Gastroesophageal sphincter (tissue), 4 donors: ENCODE measurements at regions not wholly inside any gene's neighbourhood (a gene's known extent, or its start where the extent isn't known, plus 50 kb on each side); places are given as distances from the start of the nearest gene placed in this dataset.

Experiments
- ATAC-seq: fragments of 150-250 bp; one replicate; pipeline ENCODE4 v1.9.1; 2016; ENCODE audit warnings: mild to moderate bottlenecking, moderate library complexity
- H3K27ac ChIP-seq, 4 donors: fragments of 200-600 bp; sonication (generic) in 3 of 4; 1 replicate in 3 of 4; 2 replicates in 1 of 4; pipeline ENCODE4 v1.5.1; 2016 to 2019
- H3K27me3 ChIP-seq: fragments of 200-600 bp; sonication (generic); one replicate; pipeline ENCODE4 v1.5.1; 2019
- H3K36me3 ChIP-seq, 2 donors: fragments of 200-600 bp; sonication (generic); one replicate each; pipeline ENCODE4 v1.5.1; 2019; ENCODE audit warnings: control low read depth in 1 of 2
- H3K4me1 ChIP-seq, 3 donors: fragments of 200-600 bp; sonication (generic); 1 replicate in 2 of 3; 2 replicates in 1 of 3; pipeline ENCODE4 v1.5.1; 2016 to 2019; ENCODE audit warnings: control low read depth in 2 of 3
- H3K4me3 ChIP-seq, 2 donors: fragments of 200-600 bp; sonication (generic); one replicate each; pipeline ENCODE4 v1.5.1; 2019; ENCODE audit warnings: mild to moderate bottlenecking in 1 of 2, moderate library complexity in 1 of 2
- H3K9me3 ChIP-seq, 3 donors: fragments of 200-600 bp; sonication (generic); one replicate each; pipeline ENCODE4 v1.5.1; 2017 to 2019; ENCODE audit warnings: control low read depth in 2 of 3
- CTCF ChIP-seq, 4 experiments: fragments of 200-600 bp in 2 of 4; fragments of 450-650 bp in 2 of 4; sonication (generic) in 1 of 4; IDR thresholded peaks; one replicate each; pipeline ENCODE4 v1.5.1; 2017 to 2019; ENCODE audit warnings: antibody characterized with exemption in 4 of 4, mild to moderate bottlenecking in 2 of 4, moderate library complexity in 2 of 4
- EP300 ChIP-seq: sonication (generic); formaldehyde crosslinking; IDR thresholded peaks from one replicate; pipeline ENCODE4 v1.6.1; 2017; ENCODE audit warnings: antibody characterized with exemption, mild to moderate bottlenecking
- POLR2A ChIP-seq, 2 donors: fragments of 450-650 bp; IDR thresholded peaks; one replicate each; pipeline ENCODE4 v1.6.1; 2017; ENCODE audit warnings: antibody characterized with exemption in 2 of 2, mild to moderate bottlenecking in 2 of 2, moderate library complexity in 1 of 2
- POLR2AphosphoS5 ChIP-seq: sonication (generic); formaldehyde crosslinking; IDR thresholded peaks from one replicate; pipeline ENCODE4 v1.6.1; 2017; ENCODE audit warnings: antibody characterized with exemption
- WGBS, 2 donors: methylation state at CpG; one replicate each; pipeline ENCODE4 v1.1.5; 2018; ENCODE audit warnings: low coverage in 1 of 2; 5-methylcytosine and 5-hydroxymethylcytosine counted together

GRCh38 chrX:8052909-8053308 lies 118.2 kb downstream of the VCX2 start:
- H3K36me3 ChIP-seq = no peaks in the 10 kb centered on the region
- no peak overlapping the region for H3K4me3 ChIP-seq
- ATAC-seq = no peak
- WGBS, 2 donors = 17 to 86% methylated on average over 2 of the region's 2 CpGs
- H3K9me3 ChIP-seq = no peaks in the 10 kb centered on the region
- peak overlapping the region in 1 of 4 donors; percentile 43 for H3K27ac ChIP-seq
- TF ChIP-seq CTCF (IDR thresholded peaks at IDR 0.05) = no peak
- no peak for TF ChIP-seq POLR2A (IDR thresholded peaks at IDR 0.05)
- no peak for TF ChIP-seq POLR2AphosphoS5
- no peak for TF ChIP-seq EP300
- H3K4me1 ChIP-seq = peaks cover 0 to 21% (median 0%) of the 10 kb centered on the region in 3 donors
- no peaks in the 10 kb centered on the region for H3K27me3 ChIP-seq

DNA sequence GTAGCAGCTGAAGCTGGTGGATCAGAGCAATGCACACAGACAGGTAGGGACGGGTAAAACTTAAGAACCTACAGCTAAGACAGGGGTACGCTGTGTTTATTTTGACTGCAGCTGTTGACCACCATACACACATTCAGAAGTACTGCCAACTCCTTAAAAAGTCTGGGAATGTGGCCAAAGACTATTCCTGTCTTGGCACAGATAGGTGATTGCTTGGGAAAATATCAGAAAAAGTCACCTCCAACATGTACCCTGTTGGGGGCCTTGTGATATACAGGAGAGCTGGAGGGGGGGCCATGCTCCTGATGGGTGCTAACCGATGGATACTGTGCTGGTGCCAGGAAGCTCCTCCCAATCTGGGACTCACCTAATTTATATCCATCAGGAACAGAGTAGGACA lies 121.2 kb downstream of the VCX2 start:
- no peak for ATAC-seq
- WGBS, 2 donors = 23 to 42% methylated on average over 2 to 3 of the region's 3 CpGs

DNA sequence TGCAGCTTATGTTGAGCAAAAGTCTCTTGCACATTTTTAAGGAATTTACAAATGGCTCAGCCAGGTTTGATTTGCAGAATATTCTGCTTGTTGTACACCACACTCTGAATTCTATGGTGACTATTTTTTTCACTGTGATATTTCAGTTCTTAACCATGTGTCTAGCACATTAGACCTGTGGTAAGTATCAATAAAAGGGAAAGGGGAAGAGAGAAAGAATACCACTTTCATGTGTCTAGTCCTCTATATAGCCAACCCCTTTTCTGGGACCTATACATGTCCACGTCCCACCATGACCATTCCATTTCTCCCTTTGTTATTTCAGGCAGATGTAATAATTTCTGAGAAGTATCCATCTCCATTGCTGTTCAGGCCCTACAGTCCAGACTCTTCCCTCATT lies 121.3 kb upstream of the PNPLA4 start:
- no peak overlapping the region for H3K4me3 ChIP-seq
- no peak for ATAC-seq
- H3K27ac ChIP-seq = no peak overlapping the region
- no peaks in the 10 kb centered on the region for H3K9me3 ChIP-seq
- H3K4me1 ChIP-seq = peaks cover 0 to 21% (median 0%) of the 10 kb centered on the region in 3 donors
- TF ChIP-seq CTCF (IDR thresholded peaks at IDR 0.05) (no peak), EP300 (no peak), POLR2A (IDR thresholded peaks at IDR 0.05) (no peak), POLR2AphosphoS5 (no peak)
- H3K27me3 ChIP-seq = no peaks in the 10 kb centered on the region
- WGBS, 2 donors = 63 to 80% methylated on average over 1 of the region's 1 CpG
- no peaks in the 10 kb centered on the region for H3K36me3 ChIP-seq

More for the DNA sequence above, 121.2 kb downstream of the VCX2 start:
- Histone ChIP-seq H3K9me3 (no peaks in the 10 kb centered on the region), H3K27me3 (no peaks in the 10 kb centered on the region), H3K36me3 (no peaks in the 10 kb centered on the region), H3K27ac (peak overlapping the region in 1 of 4 donors; percentile 27), H3K4me1 (peaks cover 0 to 21% (median 0%) of the 10 kb centered on the region in 3 donors), H3K4me3 (no peak overlapping the region)
- TF ChIP-seq POLR2A (IDR thresholded peaks at IDR 0.05) (no peak), CTCF (IDR thresholded peaks at IDR 0.05) (no peak), EP300 (no peak), POLR2AphosphoS5 (no peak)

GRCh38 chrX:8044947-8045346 lies 117.7 kb upstream of the PNPLA4 start:
- Histone ChIP-seq H3K36me3 (no peaks in the 10 kb centered on the region), H3K27me3 (no peaks in the 10 kb centered on the region), H3K27ac (no peak overlapping the region), H3K9me3 (no peaks in the 10 kb centered on the region), H3K4me3 (no peak overlapping the region), H3K4me1 (peaks cover 0 to 4% (median 0%) of the 10 kb centered on the region in 3 donors)
- WGBS, 2 donors = 80% methylated on average over 2 of the region's 7 CpGs; no CpG with 5 or more reads in 1 of the 2 donors
- TF ChIP-seq POLR2A (IDR thresholded peaks at IDR 0.05) (no peak), CTCF (IDR thresholded peaks at IDR 0.05) (no peak), POLR2AphosphoS5 (no peak)
- ATAC-seq = no peak

DNA sequence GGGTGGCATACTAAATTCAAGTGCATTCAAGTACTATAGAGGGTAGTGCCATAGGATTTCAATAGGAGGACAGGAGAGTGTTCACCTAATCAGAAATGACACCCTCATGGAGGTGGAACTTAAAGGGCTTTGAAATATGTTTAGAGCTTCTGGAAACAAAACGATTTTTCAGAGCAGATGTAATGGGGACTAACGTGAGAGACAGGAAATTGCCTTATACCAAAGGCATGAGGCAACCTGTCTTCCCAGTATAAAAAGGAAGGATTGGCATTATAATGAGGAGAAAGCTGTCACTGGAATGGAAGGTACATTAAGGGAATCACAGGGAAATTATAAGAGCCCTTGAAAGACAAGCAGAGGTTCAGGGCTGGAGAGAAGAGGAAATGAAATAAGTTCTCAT lies 116.3 kb upstream of the PNPLA4 start:
- H3K9me3 ChIP-seq = no peaks in the 10 kb centered on the region
- H3K27ac ChIP-seq = no peak overlapping the region
- no peak for ATAC-seq
- H3K27me3 ChIP-seq = no peaks in the 10 kb centered on the region
- 34 to 80% methylated on average over 1 to 2 of the region's 2 CpGs for WGBS, 2 donors
- H3K4me1 ChIP-seq = no peaks in the 10 kb centered on the region
- no peak overlapping the region for H3K4me3 ChIP-seq
- TF ChIP-seq POLR2AphosphoS5 = no peak
- no peak for TF ChIP-seq EP300
- no peak for TF ChIP-seq POLR2A (IDR thresholded peaks at IDR 0.05)
- no peak for TF ChIP-seq CTCF (IDR thresholded peaks at IDR 0.05)
- no peaks in the 10 kb centered on the region for H3K36me3 ChIP-seq
